ENCODE measurements at regions not wholly inside any gene's neighbourhood (a gene's known extent, or its start where the extent isn't known, plus 50 kb on each side); places are given as distances from the start of the nearest gene placed in this dataset.
A peak's percentile ranks its signal among the peaks of the same experiment; 100 is the strongest.

DNA sequence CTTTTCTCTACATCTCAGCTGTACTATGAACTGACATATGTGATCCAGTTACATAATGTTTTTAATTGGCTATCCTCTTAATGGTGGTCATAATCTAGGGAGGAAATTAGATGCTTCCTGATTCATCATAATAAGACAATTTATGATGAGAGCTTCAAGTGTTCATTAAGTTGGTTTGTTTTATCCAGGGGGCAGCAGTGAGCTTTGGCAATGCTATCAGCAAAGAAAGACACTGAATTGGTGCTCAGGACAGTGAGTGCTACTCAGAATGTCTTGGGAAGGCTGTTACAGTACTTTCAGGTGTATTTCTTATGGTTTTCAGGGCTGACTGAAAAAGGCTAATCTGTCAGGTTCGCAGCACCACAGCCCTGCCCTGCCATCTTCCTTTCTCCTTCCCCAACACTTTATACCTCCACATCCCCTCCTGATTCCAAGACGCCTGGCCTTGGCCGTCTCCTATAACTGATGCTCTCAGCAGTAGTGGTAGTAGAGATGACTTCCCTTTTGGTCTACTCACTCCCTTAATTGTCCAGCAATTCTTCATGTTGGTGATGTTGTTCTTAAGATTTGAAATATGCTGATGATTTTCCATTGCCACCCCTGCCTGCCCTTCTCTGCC, 67.0 kb upstream of the TNFAIP3 start:
- POLR2A ChIA-PET, result no interaction called here
- DNase-seq (ENCODE audit: low read depth, low spot score), result no peak
- in situ Hi-C loops (cut with HindIII; ENCODE audit: low pct_unique_long_range_greater_than_20kb, low sequenced_read_pairs), result no loop called here
- no TSS peak for BruUV-seq (replicated peaks)
- TF ChIP-seq, protein P1, sequence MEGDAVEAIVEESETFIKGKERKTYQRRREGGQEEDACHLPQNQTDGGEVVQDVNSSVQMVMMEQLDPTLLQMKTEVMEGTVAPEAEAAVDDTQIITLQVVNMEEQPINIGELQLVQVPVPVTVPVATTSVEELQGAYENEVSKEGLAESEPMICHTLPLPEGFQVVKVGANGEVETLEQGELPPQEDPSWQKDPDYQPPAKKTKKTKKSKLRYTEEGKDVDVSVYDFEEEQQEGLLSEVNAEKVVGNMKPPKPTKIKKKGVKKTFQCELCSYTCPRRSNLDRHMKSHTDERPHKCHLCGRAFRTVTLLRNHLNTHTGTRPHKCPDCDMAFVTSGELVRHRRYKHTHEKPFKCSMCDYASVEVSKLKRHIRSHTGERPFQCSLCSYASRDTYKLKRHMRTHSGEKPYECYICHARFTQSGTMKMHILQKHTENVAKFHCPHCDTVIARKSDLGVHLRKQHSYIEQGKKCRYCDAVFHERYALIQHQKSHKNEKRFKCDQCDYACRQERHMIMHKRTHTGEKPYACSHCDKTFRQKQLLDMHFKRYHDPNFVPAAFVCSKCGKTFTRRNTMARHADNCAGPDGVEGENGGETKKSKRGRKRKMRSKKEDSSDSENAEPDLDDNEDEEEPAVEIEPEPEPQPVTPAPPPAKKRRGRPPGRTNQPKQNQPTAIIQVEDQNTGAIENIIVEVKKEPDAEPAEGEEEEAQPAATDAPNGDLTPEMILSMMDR (IDR thresholded peaks at IDR 0.05), result peak; percentile 72
- TF ChIP-seq TCF7L2 (IDR thresholded peaks at IDR 0.05; ENCODE audit: low read depth, low read length) (no peak), POLR2AphosphoS5 (IDR thresholded peaks at IDR 0.05; ENCODE audit: low read depth, low read length) (no peak)
- no peaks in the 10 kb centered on the region for H3K27me3 ChIP-seq (ENCODE audit: control insufficient read depth, insufficient read depth, low read length)
- no peaks in the 10 kb centered on the region for H3K4me1 ChIP-seq (ENCODE audit: control insufficient read depth, insufficient read depth, low read length)
- intact Hi-C loops (cut with micrococcal nuclease; ENCODE audit: unreplicated experiment), result no loop called here
- H3K4me3 ChIP-seq (ENCODE audit: low read depth in 2 of 2, low read length in 2 of 2), result no peak overlapping the region
- no peaks in the 10 kb centered on the region for H3K9me3 ChIP-seq (ENCODE audit: control insufficient read depth, insufficient read depth, low read depth, low read length)
- ATAC-seq, result no peak
- no peak overlapping the region for H3K27ac ChIP-seq (ENCODE audit: low read length)
- CTCF ChIA-PET, result interaction anchor here (0.6 kb wide), 2 partner anchors 11 to 13 kb away, joined by 3 read pairs; no protein-coding TSS in a partner anchor
- H3K36me3 ChIP-seq (ENCODE audit: control insufficient read depth, insufficient read depth, low read length), result no peaks in the 10 kb centered on the region

DNA sequence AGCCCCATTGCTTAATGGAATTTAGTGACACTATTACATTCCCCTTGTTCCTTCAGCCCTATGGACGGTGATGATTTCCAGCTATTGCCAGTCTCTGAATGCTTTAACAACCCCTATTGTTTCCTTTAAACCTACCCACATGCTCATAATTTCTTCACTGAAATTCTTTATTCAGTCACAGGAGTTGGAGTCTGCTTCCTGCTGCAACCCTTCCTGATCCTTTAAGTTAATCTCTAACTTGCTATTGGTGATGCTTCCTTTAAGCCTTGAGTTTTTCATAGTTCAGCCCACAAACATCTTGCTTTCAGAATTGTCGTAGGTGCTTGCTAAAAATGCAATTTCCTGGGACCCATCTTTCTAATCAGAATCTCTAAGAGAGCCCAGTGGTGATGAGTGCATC, 66.3 kb upstream of the TNFAIP3 start:
- TF ChIP-seq, protein P1 (IDR thresholded peaks at IDR 0.05), result no peak
- POLR2A ChIA-PET, result no interaction called here
- Histone ChIP-seq H3K36me3 (ENCODE audit: control insufficient read depth, insufficient read depth, low read length) (no peaks in the 10 kb centered on the region), H3K27ac (ENCODE audit: low read length) (no peak overlapping the region), H3K27me3 (ENCODE audit: control insufficient read depth, insufficient read depth, low read length) (no peaks in the 10 kb centered on the region), H3K4me3 (ENCODE audit: low read depth in 2 of 2, low read length in 2 of 2) (no peak overlapping the region), H3K9me3 (ENCODE audit: control insufficient read depth, insufficient read depth, low read depth, low read length) (no peaks in the 10 kb centered on the region), H3K4me1 (ENCODE audit: control insufficient read depth, insufficient read depth, low read length) (no peaks in the 10 kb centered on the region)
- intact Hi-C loops (cut with micrococcal nuclease; ENCODE audit: unreplicated experiment) (no loop called here), in situ Hi-C loops (cut with HindIII; ENCODE audit: low pct_unique_long_range_greater_than_20kb, low sequenced_read_pairs) (no loop called here)
- no TSS peak for BruUV-seq (replicated peaks)
- ATAC-seq (no peak), DNase-seq (ENCODE audit: low read depth, low spot score) (no peak)
- CTCF ChIA-PET, result no interaction called here

DNA sequence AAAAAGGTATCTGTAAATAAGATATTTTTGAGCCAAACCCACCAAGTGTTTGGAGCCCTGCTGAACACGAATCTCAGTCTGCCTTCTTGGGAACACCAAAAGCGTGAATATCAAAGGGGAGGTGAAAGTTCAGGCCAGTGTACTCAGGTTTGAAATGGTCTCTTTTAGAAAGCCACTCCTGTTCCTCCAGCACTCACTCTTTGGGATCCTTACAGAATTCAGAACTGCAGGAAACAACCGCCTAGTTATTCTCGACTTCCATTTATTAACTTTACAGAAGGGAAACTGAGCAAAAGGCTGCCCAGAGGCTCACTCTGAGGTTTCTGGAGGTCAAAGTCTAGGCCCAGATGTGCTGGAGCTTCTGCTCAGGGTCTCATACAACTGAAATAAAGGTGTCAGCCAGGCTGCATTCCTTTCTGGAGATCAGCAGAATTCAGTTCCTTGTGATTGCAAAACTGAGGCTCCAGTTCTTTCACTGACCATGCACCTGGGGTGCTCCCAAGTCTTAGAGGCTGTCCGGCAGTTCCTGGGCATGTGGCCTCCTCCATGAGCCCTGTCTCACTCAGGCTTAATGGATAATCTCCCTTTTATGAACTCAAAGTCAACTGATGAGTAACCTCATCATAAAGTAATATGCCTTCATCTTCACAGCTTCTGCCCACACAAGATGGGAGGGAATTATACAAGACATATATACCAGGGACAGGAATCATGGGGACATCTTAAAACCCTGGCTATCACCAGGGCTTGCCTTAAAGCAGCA, 65.5 kb upstream of the TNFAIP3 start:
- no peak overlapping the region for H3K4me3 ChIP-seq (ENCODE audit: low read depth in 2 of 2, low read length in 2 of 2)
- POLR2A ChIA-PET, result no interaction called here
- in situ Hi-C loops (cut with HindIII; ENCODE audit: low pct_unique_long_range_greater_than_20kb, low sequenced_read_pairs) (no loop called here), intact Hi-C loops (cut with micrococcal nuclease; ENCODE audit: unreplicated experiment) (no loop called here)
- no peaks in the 10 kb centered on the region for H3K27me3 ChIP-seq (ENCODE audit: control insufficient read depth, insufficient read depth, low read length)
- H3K27ac ChIP-seq (ENCODE audit: low read length), result no peak overlapping the region
- BruUV-seq (replicated peaks), result no TSS peak
- H3K36me3 ChIP-seq (ENCODE audit: control insufficient read depth, insufficient read depth, low read length), result no peaks in the 10 kb centered on the region
- no peaks in the 10 kb centered on the region for H3K4me1 ChIP-seq (ENCODE audit: control insufficient read depth, insufficient read depth, low read length)
- CTCF ChIA-PET, result no interaction called here
- DNase-seq (ENCODE audit: low read depth, low spot score) (no peak), ATAC-seq (no peak)
- TF ChIP-seq, protein P1 (IDR thresholded peaks at IDR 0.05), result no peak
- TF ChIP-seq SIN3A (IDR thresholded peaks at IDR 0.05; ENCODE audit: borderline replicate concordance, insufficient read depth, low read depth, low read length) (no peak), POLR2AphosphoS5 (IDR thresholded peaks at IDR 0.05; ENCODE audit: low read depth, low read length) (no peak), TCF7L2 (IDR thresholded peaks at IDR 0.05; ENCODE audit: low read depth, low read length) (no peak)
- TF ChIP-seq, protein P2, sequence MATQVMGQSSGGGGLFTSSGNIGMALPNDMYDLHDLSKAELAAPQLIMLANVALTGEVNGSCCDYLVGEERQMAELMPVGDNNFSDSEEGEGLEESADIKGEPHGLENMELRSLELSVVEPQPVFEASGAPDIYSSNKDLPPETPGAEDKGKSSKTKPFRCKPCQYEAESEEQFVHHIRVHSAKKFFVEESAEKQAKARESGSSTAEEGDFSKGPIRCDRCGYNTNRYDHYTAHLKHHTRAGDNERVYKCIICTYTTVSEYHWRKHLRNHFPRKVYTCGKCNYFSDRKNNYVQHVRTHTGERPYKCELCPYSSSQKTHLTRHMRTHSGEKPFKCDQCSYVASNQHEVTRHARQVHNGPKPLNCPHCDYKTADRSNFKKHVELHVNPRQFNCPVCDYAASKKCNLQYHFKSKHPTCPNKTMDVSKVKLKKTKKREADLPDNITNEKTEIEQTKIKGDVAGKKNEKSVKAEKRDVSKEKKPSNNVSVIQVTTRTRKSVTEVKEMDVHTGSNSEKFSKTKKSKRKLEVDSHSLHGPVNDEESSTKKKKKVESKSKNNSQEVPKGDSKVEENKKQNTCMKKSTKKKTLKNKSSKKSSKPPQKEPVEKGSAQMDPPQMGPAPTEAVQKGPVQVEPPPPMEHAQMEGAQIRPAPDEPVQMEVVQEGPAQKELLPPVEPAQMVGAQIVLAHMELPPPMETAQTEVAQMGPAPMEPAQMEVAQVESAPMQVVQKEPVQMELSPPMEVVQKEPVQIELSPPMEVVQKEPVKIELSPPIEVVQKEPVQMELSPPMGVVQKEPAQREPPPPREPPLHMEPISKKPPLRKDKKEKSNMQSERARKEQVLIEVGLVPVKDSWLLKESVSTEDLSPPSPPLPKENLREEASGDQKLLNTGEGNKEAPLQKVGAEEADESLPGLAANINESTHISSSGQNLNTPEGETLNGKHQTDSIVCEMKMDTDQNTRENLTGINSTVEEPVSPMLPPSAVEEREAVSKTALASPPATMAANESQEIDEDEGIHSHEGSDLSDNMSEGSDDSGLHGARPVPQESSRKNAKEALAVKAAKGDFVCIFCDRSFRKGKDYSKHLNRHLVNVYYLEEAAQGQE (IDR thresholded peaks at IDR 0.05; ENCODE audit: insufficient read depth in 1 of 2, low read depth in 2 of 2, low read length in 1 of 2), result no peak
- no peaks in the 10 kb centered on the region for H3K9me3 ChIP-seq (ENCODE audit: control insufficient read depth, insufficient read depth, low read depth, low read length)

All from Panc1 (cell line).